ENCODE measurements at regions not wholly inside any gene's neighbourhood (a gene's known extent, or its start where the extent isn't known, plus 50 kb on each side); places are given as distances from the start of the nearest gene placed in this dataset.
"Not testable (repeated sequence)": the region's sequence is repeated elsewhere in the genome, so short reads cannot be mapped to it uniquely, and the experiment has no call there.

- Mint-ChIP-seq H3K9me3 (peaks cover 4% of the 10 kb centered on the region), H3K4me1 (peaks cover 12% of the 10 kb centered on the region), H3K27ac (no peak overlapping the region), H3K4me3 (no peak overlapping the region), H3K36me3 (ENCODE audit: low read depth) (no peaks in the 10 kb centered on the region), H3K27me3 (ENCODE audit: low read depth, poor library complexity) (peaks cover 3% of the 10 kb centered on the region)
- DNase-seq = no peak
- no peak for TF ChIP-seq CTCF (IDR thresholded peaks at IDR 0.05)
These were observed 123.4 kb downstream of the POSTN start for GRCh38 chr13:37475151-37475550.

GRCh38 chr13:37473035-37473434 is 125.5 kb downstream of the POSTN start:
- Mint-ChIP-seq H3K36me3 (ENCODE audit: low read depth) (no peaks in the 10 kb centered on the region), H3K9me3 (peaks cover 4% of the 10 kb centered on the region), H3K4me3 (no peak overlapping the region), H3K27ac (no peak overlapping the region), H3K4me1 (peaks cover 12% of the 10 kb centered on the region), H3K27me3 (ENCODE audit: low read depth, poor library complexity) (peaks cover 3% of the 10 kb centered on the region)
- TF ChIP-seq CTCF (IDR thresholded peaks at IDR 0.05) = no peak
- DNase-seq = no peak

- H3K36me3 Mint-ChIP-seq (ENCODE audit: low read depth); H3K4me3 Mint-ChIP-seq; H3K9me3 Mint-ChIP-seq; DNase-seq; H3K27me3 Mint-ChIP-seq (ENCODE audit: low read depth, poor library complexity); H3K27ac Mint-ChIP-seq: not testable (repeated sequence)
- H3K4me1 Mint-ChIP-seq = peaks cover 12% of the 10 kb centered on the region
These were observed 126.3 kb downstream of the POSTN start for GRCh38 chr13:37472266-37472665.

GRCh38 chr13:37460166-37460565 is 138.4 kb downstream of the POSTN start:
- no peak for DNase-seq
- TF ChIP-seq CTCF (IDR thresholded peaks at IDR 0.05) = no peak
- Mint-ChIP-seq H3K27me3 (ENCODE audit: low read depth, poor library complexity) (no peaks in the 10 kb centered on the region), H3K9me3 (no peaks in the 10 kb centered on the region), H3K4me1 (no peaks in the 10 kb centered on the region), H3K36me3 (ENCODE audit: low read depth) (no peaks in the 10 kb centered on the region), H3K4me3 (no peak overlapping the region), H3K27ac (no peak overlapping the region)

- DNase-seq = no peak
- Mint-ChIP-seq H3K36me3 (ENCODE audit: low read depth) (no peaks in the 10 kb centered on the region), H3K4me3 (no peak overlapping the region), H3K9me3 (no peaks in the 10 kb centered on the region), H3K4me1 (no peaks in the 10 kb centered on the region), H3K27me3 (ENCODE audit: low read depth, poor library complexity) (no peaks in the 10 kb centered on the region), H3K27ac (no peak overlapping the region)
- TF ChIP-seq CTCF (IDR thresholded peaks at IDR 0.05) = no peak
These were observed 141.0 kb downstream of the POSTN start for GRCh38 chr13:37457612-37458011.

- H3K9me3 Mint-ChIP-seq = no peaks in the 10 kb centered on the region
- no peak overlapping the region for H3K4me3 Mint-ChIP-seq
- no peaks in the 10 kb centered on the region for H3K36me3 Mint-ChIP-seq (ENCODE audit: low read depth)
- H3K27me3 Mint-ChIP-seq (ENCODE audit: low read depth, poor library complexity) = no peaks in the 10 kb centered on the region
- TF ChIP-seq CTCF (IDR thresholded peaks at IDR 0.05) = no peak
- no peak overlapping the region for H3K27ac Mint-ChIP-seq
- no peak for DNase-seq
- H3K4me1 Mint-ChIP-seq = no peaks in the 10 kb centered on the region
These were observed 142.1 kb downstream of the POSTN start for GRCh38 chr13:37456506-37456905.
